NCI-H2196 treated with DMSO at 0.1 percent for 48 hours (cell line): ENCODE measurements at regions not wholly inside any gene's neighbourhood (a gene's known extent, or its start where the extent isn't known, plus 50 kb on each side); places are given as distances from the start of the nearest gene placed in this dataset.
A peak's percentile ranks its signal among the peaks of the same experiment; 100 is the strongest.
"Not testable (repeated sequence)": the region's sequence is repeated elsewhere in the genome, so short reads cannot be mapped to it uniquely, and the experiment has no call there.

ENCODE experiments used
- DNase-seq: peaks from one replicate; lab custom pipeline; 2025; ENCODE audit not compliant: unreplicated experiment; lab: John Stamatoyannopoulos, UW

- no peak for DNase-seq
Measured at GRCh38 chr13:68535329-68535728, 1305.2 kb upstream of the PCDH9 start.

DNA sequence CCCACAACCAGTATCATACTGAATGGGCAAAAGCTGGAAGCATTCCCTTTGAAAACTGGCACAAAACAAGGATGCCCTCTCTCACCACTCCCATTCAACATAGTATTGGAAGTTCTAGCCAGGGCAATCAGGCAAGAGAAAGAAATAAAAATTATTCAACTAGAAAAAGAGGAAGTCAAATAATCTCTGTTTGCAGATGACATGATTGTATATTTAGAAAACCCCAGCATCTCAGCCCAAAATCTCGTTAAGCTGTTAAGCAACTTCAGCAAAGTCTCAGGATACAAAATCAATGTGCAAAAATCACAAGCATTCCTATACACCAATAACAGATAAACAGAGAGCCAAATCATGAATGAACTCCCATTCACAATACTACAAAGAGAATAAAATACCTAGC is 1297.0 kb upstream of the PCDH9 start:
- DNase-seq: not testable (repeated sequence)

DNA sequence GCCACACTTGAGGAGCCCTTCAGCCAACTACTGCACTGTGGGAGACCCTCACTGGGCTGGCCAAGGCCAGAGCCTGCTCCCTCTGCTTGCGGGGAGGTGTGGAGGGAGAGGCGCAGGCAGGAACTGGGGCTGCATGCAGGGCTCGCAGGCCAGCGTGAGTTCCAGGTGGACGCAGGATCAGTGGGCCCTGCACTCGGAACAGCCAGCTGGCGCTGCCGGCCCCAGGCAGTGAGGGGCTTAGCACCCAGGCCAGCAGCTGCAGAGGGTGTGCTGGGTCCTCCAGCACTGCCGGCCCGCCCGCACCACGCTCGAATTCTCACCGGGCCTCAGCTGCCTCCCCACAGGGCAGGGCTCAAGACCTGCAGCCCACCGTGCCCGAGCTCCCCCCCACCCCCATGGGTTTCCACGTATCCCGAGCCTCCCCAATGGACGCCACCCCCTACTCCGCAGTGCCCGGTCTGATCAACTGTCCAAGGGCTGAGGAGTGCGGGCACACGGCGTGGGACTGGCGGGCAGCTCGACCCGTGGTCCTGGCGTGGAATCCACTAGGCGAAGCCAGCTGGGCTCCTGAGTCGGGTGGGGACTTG is 1293.8 kb upstream of the PCDH9 start:
- no peak for DNase-seq

- DNase-seq: no peak
Measured at GRCh38 chr13:68522184-68522583, 1292.0 kb upstream of the PCDH9 start.

GRCh38 chr13:68509734-68510621 is 1279.8 kb upstream of the PCDH9 start:
- no peak for DNase-seq

- DNase-seq: no peak
Measured at GRCh38 chr13:68506888-68507551, 1276.9 kb upstream of the PCDH9 start.

DNA sequence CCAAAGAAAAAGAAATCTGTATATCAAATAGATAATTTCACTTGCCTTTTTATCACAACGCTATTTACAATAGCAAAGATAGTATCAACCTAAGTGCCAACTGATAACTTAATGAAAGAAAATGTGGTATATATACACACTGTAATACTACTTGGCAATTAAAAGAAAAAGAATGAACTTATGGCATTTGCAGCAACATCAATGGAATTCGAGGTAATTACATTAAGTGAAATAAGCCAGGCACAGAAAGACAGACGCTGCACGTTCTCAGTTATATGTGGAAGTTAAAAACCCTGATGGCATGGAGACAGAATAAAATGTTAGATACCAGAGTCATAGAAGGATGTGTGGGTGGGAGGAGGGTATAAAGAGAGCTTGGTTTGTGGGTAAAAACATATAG is 1260.5 kb upstream of the PCDH9 start:
- no peak for DNase-seq

- DNase-seq: no peak
Measured at GRCh38 chr13:68481130-68481529, 1251.0 kb upstream of the PCDH9 start.

GRCh38 chr13:68473834-68474326 is 1243.7 kb upstream of the PCDH9 start:
- no peak for DNase-seq

GRCh38 chr13:68467160-68467559 is 1237.0 kb upstream of the PCDH9 start:
- no peak for DNase-seq

- no peak for DNase-seq
Measured at GRCh38 chr13:68440874-68441273, 1210.7 kb upstream of the PCDH9 start.

DNA sequence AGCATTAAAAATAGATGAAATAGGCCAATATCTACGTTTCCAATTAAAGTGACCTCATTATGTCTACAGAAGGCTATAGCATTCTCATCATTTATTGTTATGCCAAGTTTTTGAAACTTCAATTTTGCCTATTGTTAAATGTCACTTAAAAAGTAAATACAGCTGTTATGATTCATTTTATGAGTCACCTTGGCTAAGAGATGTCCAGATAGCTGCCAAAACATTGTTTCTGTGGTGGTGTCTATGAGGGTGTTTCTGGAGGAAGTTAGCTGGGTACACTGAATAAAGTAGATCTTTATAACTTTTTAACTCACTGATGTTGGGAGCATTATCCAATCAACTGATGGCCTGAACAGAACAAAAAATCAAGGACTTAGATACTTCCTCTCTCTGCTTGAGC is 1209.7 kb upstream of the PCDH9 start:
- no peak for DNase-seq

DNA sequence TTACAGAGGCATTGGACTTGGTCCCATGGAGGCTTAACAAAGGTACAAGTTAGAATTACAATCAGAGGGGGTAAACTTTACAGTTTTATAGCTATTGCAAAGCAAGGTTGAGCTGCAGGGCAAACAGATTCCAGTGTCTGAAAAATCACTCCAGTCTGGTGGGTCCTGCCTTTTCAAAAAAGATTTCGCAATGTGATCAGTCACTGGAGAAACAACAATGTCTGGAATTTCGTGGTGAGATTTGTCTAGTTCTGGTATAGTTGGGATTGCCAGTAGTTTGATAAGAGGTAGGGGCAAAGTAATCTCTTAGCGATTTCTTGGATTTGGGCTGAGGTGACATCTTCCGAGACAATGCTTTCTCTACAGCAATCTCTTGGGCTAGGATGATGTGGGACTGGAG is 1198.2 kb upstream of the PCDH9 start:
- DNase-seq: no peak

GRCh38 chr13:68417801-68418200 is 1187.7 kb upstream of the PCDH9 start:
- no peak for DNase-seq

- DNase-seq: no peak
Measured at GRCh38 chr13:68410007-68410406, 1179.9 kb upstream of the PCDH9 start.

GRCh38 chr13:68390987-68391386 is 1160.9 kb upstream of the PCDH9 start:
- DNase-seq: no peak

DNA sequence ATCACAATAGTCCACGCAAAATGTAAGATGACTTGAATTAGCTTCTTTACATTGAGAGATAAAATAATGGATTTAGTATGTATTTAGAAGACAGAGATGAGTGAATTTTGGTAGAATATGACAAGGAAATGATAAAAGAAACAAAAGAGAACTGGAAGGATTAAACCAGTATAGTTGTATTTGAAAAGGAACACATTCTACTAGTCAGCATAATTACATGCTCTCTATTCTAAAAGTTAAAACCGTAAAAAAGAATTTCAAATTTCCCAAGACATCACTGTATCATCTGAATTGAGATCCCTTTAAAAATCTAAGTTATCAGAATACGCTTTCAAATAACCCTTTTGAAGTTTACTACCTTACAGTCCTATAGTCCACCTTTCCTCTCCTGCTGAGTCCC is 1156.7 kb upstream of the PCDH9 start:
- DNase-seq: no peak

DNA sequence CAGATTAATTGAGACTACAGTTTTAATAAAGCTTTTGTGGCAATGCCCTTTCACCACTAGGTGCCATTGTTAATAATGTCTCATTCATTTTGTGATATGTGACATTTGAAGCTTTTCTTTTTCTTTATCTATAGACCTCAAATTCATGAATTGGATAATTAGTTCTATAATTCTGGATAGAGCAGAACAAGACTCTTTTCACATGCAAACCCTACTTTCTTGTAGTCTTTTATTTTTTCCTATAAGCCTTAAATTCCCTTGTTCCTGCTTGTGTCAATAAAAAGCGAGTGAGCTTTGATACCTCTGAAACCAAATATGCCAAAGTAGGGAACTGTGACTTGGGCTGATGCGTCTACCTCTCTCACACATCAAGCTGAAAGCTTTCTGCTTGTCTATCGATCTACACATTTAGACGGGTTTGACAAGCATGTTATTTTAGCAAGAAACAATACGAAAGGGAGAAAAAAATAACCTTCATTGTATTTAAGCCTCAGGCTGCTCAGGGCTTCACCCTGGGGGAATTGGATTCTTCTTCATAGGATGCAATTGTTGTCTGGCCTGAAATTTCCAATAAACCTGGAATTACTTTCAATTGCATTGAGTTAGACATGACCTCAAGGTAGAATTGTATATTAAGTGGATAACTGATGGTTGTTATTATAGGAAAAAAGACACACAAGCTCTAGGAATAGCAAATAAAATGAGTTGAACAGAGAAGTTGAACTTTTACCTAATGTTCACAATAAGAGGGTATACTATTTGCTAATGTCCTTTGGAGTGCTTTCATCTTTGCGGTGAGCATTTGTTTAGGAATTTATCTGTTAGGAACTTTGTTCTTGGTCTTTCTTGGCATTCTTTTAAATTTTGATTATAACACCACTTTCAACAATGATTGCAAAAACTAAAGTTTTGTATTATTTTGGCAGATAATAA is 1150.2 kb upstream of the PCDH9 start:
- no peak for DNase-seq

GRCh38 chr13:68378294-68378693 is 1148.2 kb upstream of the PCDH9 start:
- no peak for DNase-seq

- no peak for DNase-seq
Measured at GRCh38 chr13:68375004-68375403, 1144.9 kb upstream of the PCDH9 start.

DNA sequence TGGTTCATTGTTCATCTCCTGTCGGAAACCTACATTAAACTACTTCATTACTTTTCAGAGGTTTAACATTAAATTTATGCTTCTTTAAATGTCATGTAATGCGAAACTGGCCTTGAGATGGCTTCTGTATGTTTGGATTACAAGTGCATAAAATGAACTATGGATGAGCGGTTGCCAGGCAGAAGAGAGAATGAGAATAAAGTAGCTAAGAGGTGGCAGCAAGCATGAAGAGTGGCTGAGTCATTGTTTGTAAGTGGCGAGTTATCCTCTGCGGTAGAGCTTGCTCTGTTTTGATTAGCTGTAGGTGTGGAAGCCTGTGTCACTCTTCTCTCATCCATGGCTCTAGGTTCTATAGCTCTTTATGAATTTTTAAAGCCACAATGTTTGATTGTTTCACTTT is 1139.6 kb upstream of the PCDH9 start:
- peak; percentile 17 for DNase-seq
